Right lobe of liver (tissue), 6 donors: ENCODE measurements at regions not wholly inside any gene's neighbourhood (a gene's known extent, or its start where the extent isn't known, plus 50 kb on each side); places are given as distances from the start of the nearest gene placed in this dataset.

ENCODE experiments used
- ATAC-seq, 4 donors: fragments of 200-7000 bp; cut with Tn5 transposase; one replicate each; pipeline ENCODE4 v1.9.1; 2020; ENCODE audit warnings: mild to moderate bottlenecking in 4 of 4, moderate library complexity in 4 of 4
- DNase-seq, 3 donors: peaks; one replicate each; pipeline ENCODE4 v3.0.0-alpha.2; 2020
- H3K27ac ChIP-seq, 3 donors: fragments of 200-600 bp; one replicate each; pipeline ENCODE4 v1.8.0; 2022
- H3K27me3 ChIP-seq, 2 donors: fragments of 200-600 bp; one replicate each; pipeline ENCODE4 v1.8.0; 2022
- H3K36me3 ChIP-seq, 4 donors: fragments of 200-600 bp; sonication (generic) in 1 of 4; one replicate each; pipeline versions ENCODE4 v1.5.1 to v1.8.0; 2017 to 2022; ENCODE audit warnings: control low read depth in 1 of 4
- H3K4me1 ChIP-seq, 4 donors: fragments of 200-600 bp; sonication (generic) in 1 of 4; one replicate each; pipeline versions ENCODE4 v1.5.1 to v1.8.0; 2017 to 2022; ENCODE audit warnings: control low read depth in 1 of 4
- H3K4me3 ChIP-seq, 3 donors: fragments of 200-600 bp; one replicate each; pipeline ENCODE4 v1.8.0; 2022
- H3K9me3 ChIP-seq, 4 donors: fragments of 200-600 bp; sonication (generic) in 1 of 4; one replicate each; pipeline versions ENCODE4 v1.5.1 to v1.8.0; 2017 to 2022; ENCODE audit warnings: control low read depth in 1 of 4
- POLR2A ChIP-seq: fragments of 450-650 bp; IDR thresholded peaks from one replicate; pipeline ENCODE4 v1.6.1; 2017; ENCODE audit warnings: antibody characterized with exemption, mild to moderate bottlenecking
- WGBS: methylation state at CpG from one replicate; pipeline ENCODE4 v1.1.6; 2018; ENCODE audit warnings: low coverage, low lambda C conversion rate; ENCODE audit not compliant: insufficient coverage; ENCODE audit errors: missing lambda C conversion rate; 5-methylcytosine and 5-hydroxymethylcytosine counted together
- intact Hi-C, 2 donors: fragments of 100-400 bp; cut with DNase I; formaldehyde crosslinking; loops; one replicate each; pipeline versions ENCODE4 v1.11.2 to v1.14.1; 2022
- TF ChIP-seq, protein P1 (sequence below), 4 donors: fragments of 200-600 bp in 3 of 4; fragments of 450-650 bp in 1 of 4; IDR thresholded peaks; one replicate each; pipeline versions ENCODE4 v1.5.1 to v1.8.0; 2016 to 2022; ENCODE audit warnings: antibody characterized with exemption in 4 of 4, mild to moderate bottlenecking in 2 of 4
- donor health status: DM: no; HTN: yes; CAD: no.
- donor health status: DM: no; HTN: no; CAD: no.
- donor health status: DM: no; HTN: no; CAD: no.
- donor health status: DM: no; HTN: yes; CAD: no.
- donor health status: DM: no; HTN: yes; CAD: no.

DNA sequence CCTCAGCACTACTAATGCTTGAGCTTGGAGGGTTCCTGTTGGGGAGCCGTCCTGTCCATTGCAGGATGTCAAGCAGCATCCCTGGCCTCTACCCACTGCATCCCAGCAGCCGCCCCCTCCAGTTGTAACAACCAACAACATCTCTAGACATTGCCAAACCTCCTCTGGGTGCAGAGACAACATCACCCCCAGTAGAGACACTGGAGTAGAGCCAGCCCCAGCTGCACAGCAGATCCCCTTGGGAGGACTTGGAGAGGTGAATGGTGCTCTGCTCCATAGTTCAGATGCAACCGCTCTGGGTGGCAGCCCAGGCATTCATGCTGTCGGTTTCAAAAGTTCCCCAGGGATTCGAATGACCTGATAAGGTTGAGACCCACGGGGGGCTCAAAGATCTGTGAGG is 259.0 kb downstream of the MN1 start:
- H3K4me1 ChIP-seq: no peaks in the 10 kb centered on the region
- no peaks in the 10 kb centered on the region for H3K9me3 ChIP-seq
- ATAC-seq (no peak), DNase-seq (no peak)
- H3K27ac ChIP-seq: no peak overlapping the region
- H3K4me3 ChIP-seq: no peak overlapping the region
- no peaks in the 10 kb centered on the region for H3K36me3 ChIP-seq
- H3K27me3 ChIP-seq: no peaks in the 10 kb centered on the region
- WGBS: no CpG with 5 or more reads among the region's 6 CpGs
- TF ChIP-seq, protein P1, sequence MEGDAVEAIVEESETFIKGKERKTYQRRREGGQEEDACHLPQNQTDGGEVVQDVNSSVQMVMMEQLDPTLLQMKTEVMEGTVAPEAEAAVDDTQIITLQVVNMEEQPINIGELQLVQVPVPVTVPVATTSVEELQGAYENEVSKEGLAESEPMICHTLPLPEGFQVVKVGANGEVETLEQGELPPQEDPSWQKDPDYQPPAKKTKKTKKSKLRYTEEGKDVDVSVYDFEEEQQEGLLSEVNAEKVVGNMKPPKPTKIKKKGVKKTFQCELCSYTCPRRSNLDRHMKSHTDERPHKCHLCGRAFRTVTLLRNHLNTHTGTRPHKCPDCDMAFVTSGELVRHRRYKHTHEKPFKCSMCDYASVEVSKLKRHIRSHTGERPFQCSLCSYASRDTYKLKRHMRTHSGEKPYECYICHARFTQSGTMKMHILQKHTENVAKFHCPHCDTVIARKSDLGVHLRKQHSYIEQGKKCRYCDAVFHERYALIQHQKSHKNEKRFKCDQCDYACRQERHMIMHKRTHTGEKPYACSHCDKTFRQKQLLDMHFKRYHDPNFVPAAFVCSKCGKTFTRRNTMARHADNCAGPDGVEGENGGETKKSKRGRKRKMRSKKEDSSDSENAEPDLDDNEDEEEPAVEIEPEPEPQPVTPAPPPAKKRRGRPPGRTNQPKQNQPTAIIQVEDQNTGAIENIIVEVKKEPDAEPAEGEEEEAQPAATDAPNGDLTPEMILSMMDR (IDR thresholded peaks at IDR 0.05): no peak
- TF ChIP-seq POLR2A: no peak
- intact Hi-C loops: no loop called here

DNA sequence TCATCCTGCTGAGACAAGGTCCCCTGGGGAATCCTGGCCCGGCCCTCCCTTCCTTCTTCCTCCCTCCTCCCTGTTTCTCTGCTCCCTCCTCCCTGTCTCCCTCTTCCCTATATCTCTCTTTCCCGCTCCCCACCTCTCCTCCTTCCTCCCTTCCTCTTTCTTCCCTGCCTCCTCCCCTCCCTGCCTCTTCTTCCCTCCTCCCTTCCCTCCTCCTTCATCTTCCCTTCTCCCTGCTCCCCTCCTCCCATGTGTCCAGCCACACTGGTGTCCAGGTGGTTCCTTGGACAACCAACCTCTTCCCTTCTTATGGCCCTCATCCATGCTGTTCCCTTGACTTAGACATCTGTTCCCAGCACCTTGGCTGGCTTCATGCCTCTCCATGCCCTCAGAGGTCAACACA is 258.1 kb downstream of the MN1 start:
- 63% methylated on average over 1 of the region's 2 CpGs for WGBS
- Histone ChIP-seq H3K4me1 (no peaks in the 10 kb centered on the region), H3K27ac (no peak overlapping the region), H3K36me3 (no peaks in the 10 kb centered on the region), H3K9me3 (no peaks in the 10 kb centered on the region), H3K27me3 (no peaks in the 10 kb centered on the region), H3K4me3 (no peak overlapping the region)
- DNase-seq (no peak), ATAC-seq (no peak)
- intact Hi-C loops: no loop called here
- TF ChIP-seq, protein P1 (IDR thresholded peaks at IDR 0.05): no peak
- TF ChIP-seq POLR2A: no peak

DNA sequence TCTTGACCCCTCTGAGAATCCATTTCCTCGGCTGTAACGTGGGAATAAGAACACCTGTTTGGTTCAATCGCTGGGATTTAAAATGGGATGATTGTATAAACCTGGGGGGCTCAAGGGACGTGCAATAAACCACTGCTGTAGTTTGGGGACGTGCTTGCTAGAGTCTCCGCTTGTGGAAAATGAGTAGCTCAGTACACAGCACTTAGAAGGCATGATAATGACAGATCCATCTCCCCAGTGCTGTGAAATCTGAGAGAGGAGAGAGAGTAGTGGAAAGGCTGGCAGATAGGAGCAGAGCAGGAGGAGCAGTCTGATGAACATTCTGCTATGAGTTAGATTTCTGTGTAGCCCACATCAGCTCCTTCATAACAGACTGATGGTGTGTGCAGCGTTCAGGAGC is 256.5 kb downstream of the MN1 start:
- no peaks in the 10 kb centered on the region for H3K9me3 ChIP-seq
- H3K4me3 ChIP-seq: no peak overlapping the region
- TF ChIP-seq POLR2A: no peak
- TF ChIP-seq, protein P1 (IDR thresholded peaks at IDR 0.05): no peak
- DNase-seq (no peak), ATAC-seq (no peak)
- no peaks in the 10 kb centered on the region for H3K36me3 ChIP-seq
- no peak overlapping the region for H3K27ac ChIP-seq
- WGBS: 54% methylated on average over 5 of the region's 7 CpGs
- no peaks in the 10 kb centered on the region for H3K4me1 ChIP-seq
- no peaks in the 10 kb centered on the region for H3K27me3 ChIP-seq
- intact Hi-C loops: no loop called here

DNA sequence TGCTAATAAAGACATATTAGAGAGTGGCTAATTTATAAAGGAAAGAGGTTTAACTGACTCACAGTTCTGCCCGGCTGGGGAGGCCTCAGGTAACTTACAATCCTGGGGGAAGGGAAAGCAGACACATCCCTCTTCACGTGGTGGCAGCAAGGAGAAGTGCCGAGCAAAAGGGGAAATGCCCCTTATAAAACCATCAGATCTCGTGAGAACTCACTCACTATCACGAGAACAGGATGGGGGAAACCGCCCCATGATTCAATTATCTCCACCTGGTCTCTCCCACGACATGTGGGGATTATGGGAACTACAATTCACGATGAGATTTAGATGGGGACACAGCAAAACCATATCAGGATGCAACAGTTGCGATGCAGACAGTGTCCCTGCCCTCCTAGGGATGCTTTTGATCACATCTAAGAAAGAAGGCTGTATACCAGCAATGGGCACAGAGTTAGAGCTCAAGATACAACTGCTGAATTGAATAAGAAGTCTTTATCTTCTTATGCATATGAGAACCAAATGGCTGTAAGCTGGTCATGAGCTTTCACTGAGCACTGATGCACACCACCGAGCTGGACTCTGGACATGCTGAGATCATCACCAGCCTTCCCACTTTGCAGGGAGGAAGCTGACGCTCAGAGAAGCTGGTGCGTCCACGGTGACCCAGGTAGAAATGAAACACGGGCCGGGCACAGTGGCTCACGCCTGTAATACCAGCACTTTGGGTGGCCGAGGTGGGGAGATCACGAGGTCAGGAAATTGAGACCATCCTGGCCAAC is 255.2 kb downstream of the MN1 start:
- Histone ChIP-seq H3K27ac (no peak overlapping the region), H3K27me3 (no peaks in the 10 kb centered on the region), H3K9me3 (no peaks in the 10 kb centered on the region), H3K4me3 (no peak overlapping the region), H3K4me1 (no peaks in the 10 kb centered on the region), H3K36me3 (no peaks in the 10 kb centered on the region)
- ATAC-seq (no peak), DNase-seq (no peak)
- 52% methylated on average over 9 of the region's 18 CpGs for WGBS
- TF ChIP-seq POLR2A: no peak
- TF ChIP-seq, protein P1 (IDR thresholded peaks at IDR 0.05): no peak
- intact Hi-C loops: no loop called here

DNA sequence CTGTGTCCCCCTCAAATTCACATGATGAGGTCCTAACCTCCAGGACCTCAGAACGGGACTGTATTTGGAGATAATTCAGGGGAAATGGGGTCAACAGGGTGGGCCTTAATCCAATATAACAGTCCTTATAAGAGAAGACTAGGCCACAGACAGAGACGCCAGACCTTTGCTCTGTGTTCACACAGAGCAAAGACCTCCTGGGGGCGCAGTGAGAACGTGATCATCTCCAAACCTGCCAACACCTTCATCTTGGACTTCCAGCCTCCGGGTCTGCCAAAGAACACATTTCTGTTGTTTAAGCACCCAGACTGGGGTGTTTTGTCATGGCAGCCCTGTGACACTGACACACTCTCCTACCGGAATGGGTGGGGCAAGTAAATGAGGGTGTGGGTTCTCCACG is 250.2 kb downstream of the MN1 start:
- WGBS: 62% methylated on average over 3 of the region's 7 CpGs
- no peaks in the 10 kb centered on the region for H3K9me3 ChIP-seq
- H3K4me3 ChIP-seq: no peak overlapping the region
- H3K27ac ChIP-seq: no peak overlapping the region
- H3K27me3 ChIP-seq: no peaks in the 10 kb centered on the region
- DNase-seq (no peak), ATAC-seq (no peak)
- intact Hi-C loops: no loop called here
- H3K4me1 ChIP-seq: no peaks in the 10 kb centered on the region
- TF ChIP-seq, protein P1 (IDR thresholded peaks at IDR 0.05): no peak
- no peak for TF ChIP-seq POLR2A
- no peaks in the 10 kb centered on the region for H3K36me3 ChIP-seq
